Endodermal cell (in vitro differentiated cells): ENCODE measurements at regions not wholly inside any gene's neighbourhood (a gene's known extent, or its start where the extent isn't known, plus 50 kb on each side); places are given as distances from the start of the nearest gene placed in this dataset.

Experiments used
- DNase-seq: peaks from one replicate; pipeline ENCODE4 v3.0.0-alpha.2; 2017
- H3K27ac ChIP-seq: 2 replicates; pipeline ENCODE4 v1.5.1; 2013; ENCODE audit warnings: mild to moderate bottlenecking, low read depth, low read length, moderate library complexity
- H3K27me3 ChIP-seq: 2 replicates; pipeline ENCODE4 v1.6.1; 2013; ENCODE audit warnings: mild to moderate bottlenecking, low read length, moderate library complexity; ENCODE audit not compliant: insufficient read depth, control insufficient read depth, poor library complexity, severe bottlenecking
- H3K36me3 ChIP-seq: 2 replicates; pipeline ENCODE4 v1.7.0; 2013; ENCODE audit warnings: mild to moderate bottlenecking, low read length, moderate library complexity; ENCODE audit not compliant: control insufficient read depth, insufficient read depth
- H3K4me1 ChIP-seq: one replicate; pipeline ENCODE4 v1.7.0; 2013; ENCODE audit warnings: low read length; ENCODE audit not compliant: control insufficient read depth, insufficient read depth
- H3K4me3 ChIP-seq: 2 replicates; pipeline ENCODE4 v1.5.1; 2013; ENCODE audit warnings: mild to moderate bottlenecking, low read length, moderate library complexity
- H3K9ac ChIP-seq: 2 replicates; pipeline ENCODE4 v1.6.1; 2013; ENCODE audit warnings: mild to moderate bottlenecking, low read length, moderate library complexity; ENCODE audit not compliant: poor library complexity, severe bottlenecking; ENCODE audit errors: extremely low read depth
- H3K9me3 ChIP-seq: 2 replicates; pipeline ENCODE4 v1.6.1; 2013; ENCODE audit warnings: mild to moderate bottlenecking, low read length, moderate library complexity; ENCODE audit not compliant: control insufficient read depth
- H3K27ac Mint-ChIP-seq: 2 replicates; pipeline ENCODE4 v1.8.0; 2020; ENCODE audit warnings: mixed read lengths
- H3K27me3 Mint-ChIP-seq: 2 replicates; pipeline ENCODE4 v1.8.0; 2021; ENCODE audit warnings: mild to moderate bottlenecking, mixed read lengths; ENCODE audit not compliant: insufficient read depth
- H3K36me3 Mint-ChIP-seq: 2 replicates; pipeline ENCODE4 v1.8.0; 2020; ENCODE audit warnings: low read depth, mixed read lengths
- H3K4me1 Mint-ChIP-seq: 2 replicates; pipeline ENCODE4 v1.8.0; 2020; ENCODE audit warnings: mixed read lengths
- H3K4me3 Mint-ChIP-seq: 2 replicates; pipeline ENCODE4 v1.8.0; 2020; ENCODE audit warnings: mild to moderate bottlenecking, moderate library complexity, mixed read lengths
- H3K9me3 Mint-ChIP-seq: 2 replicates; pipeline ENCODE4 v1.8.0; 2020; ENCODE audit warnings: mild to moderate bottlenecking, mixed read lengths
- CTCF ChIP-seq: fragments of 200-600 bp; sonication (generic); conservative IDR thresholded peaks from 2 replicates; pipeline ENCODE4 v1.5.0; 2021; ENCODE audit warnings: antibody characterized with exemption, mild to moderate bottlenecking
- WGBS, 2 experiments: methylation state at CpG; one replicate each; pipeline versions ENCODE4 v1.1.5 to v1.1.7; 2013; ENCODE audit warnings: missing lambda C conversion rate in 2 of 2, mixed read lengths in 1 of 2; ENCODE audit not compliant: insufficient coverage in 1 of 2, insufficient read length in 1 of 2; 5-methylcytosine and 5-hydroxymethylcytosine counted together

GRCh38 chr13:33510350-33510970 lies 224.9 kb upstream of the STARD13 start:
- H3K9me3 Mint-ChIP-seq: peaks cover 2% of the 10 kb centered on the region
- no peak overlapping the region for H3K4me3 Mint-ChIP-seq
- DNase-seq: no peak
- Histone ChIP-seq H3K9me3 (no peaks in the 10 kb centered on the region), H3K4me1 (peaks cover 7% of the 10 kb centered on the region), H3K27me3 (no peaks in the 10 kb centered on the region), H3K27ac (no peak overlapping the region), H3K36me3 (no peaks in the 10 kb centered on the region), H3K4me3 (no peak overlapping the region), H3K9ac (no peak overlapping the region)
- peaks cover 22% of the 10 kb centered on the region for H3K4me1 Mint-ChIP-seq
- H3K27ac Mint-ChIP-seq: no peak overlapping the region
- H3K36me3 Mint-ChIP-seq: no peaks in the 10 kb centered on the region
- H3K27me3 Mint-ChIP-seq: no peaks in the 10 kb centered on the region
- TF ChIP-seq CTCF: no peak

GRCh38 chr13:33512880-33513554 lies 227.5 kb upstream of the STARD13 start:
- Histone ChIP-seq H3K36me3 (no peaks in the 10 kb centered on the region), H3K9ac (no peak overlapping the region), H3K4me1 (peaks cover 7% of the 10 kb centered on the region), H3K27me3 (no peaks in the 10 kb centered on the region), H3K4me3 (no peak overlapping the region), H3K9me3 (no peaks in the 10 kb centered on the region), H3K27ac (no peak overlapping the region)
- Mint-ChIP-seq H3K27me3 (no peaks in the 10 kb centered on the region), H3K4me1 (peaks cover 22% of the 10 kb centered on the region), H3K4me3 (no peak overlapping the region), H3K36me3 (no peaks in the 10 kb centered on the region), H3K27ac (no peak overlapping the region), H3K9me3 (no peaks in the 10 kb centered on the region)
- DNase-seq: no peak
- TF ChIP-seq CTCF: no peak
- WGBS, 2 experiments: 100% methylated on average over 1 of the region's 2 CpGs; no CpG with 5 or more reads in 1 of the 2 experiments

- Histone ChIP-seq H3K36me3 (no peaks in the 10 kb centered on the region), H3K4me3 (no peak overlapping the region), H3K27ac (no peak overlapping the region), H3K9ac (no peak overlapping the region), H3K27me3 (no peaks in the 10 kb centered on the region), H3K9me3 (no peaks in the 10 kb centered on the region), H3K4me1 (peaks cover 7% of the 10 kb centered on the region)
- H3K9me3 Mint-ChIP-seq: no peaks in the 10 kb centered on the region
- TF ChIP-seq CTCF: peak; percentile 61
- H3K4me3 Mint-ChIP-seq: no peak overlapping the region
- H3K36me3 Mint-ChIP-seq: no peaks in the 10 kb centered on the region
- H3K27me3 Mint-ChIP-seq: no peaks in the 10 kb centered on the region
- peak overlapping the region; percentile 78 for H3K27ac Mint-ChIP-seq
- H3K4me1 Mint-ChIP-seq: peaks cover 22% of the 10 kb centered on the region
- 63% methylated on average over 1 to 4 of the region's 4 CpGs for WGBS, 2 experiments
- DNase-seq: peak; percentile 74
Measured at GRCh38 chr13:33514362-33514761, 228.8 kb upstream of the STARD13 start.
